Endodermal cell (in vitro differentiated cells): ENCODE measurements at regions not wholly inside any gene's neighbourhood (a gene's known extent, or its start where the extent isn't known, plus 50 kb on each side); places are given as distances from the start of the nearest gene placed in this dataset.

ENCODE experiments used
- DNase-seq: peaks from one replicate; pipeline ENCODE4 v3.0.0-alpha.2; 2017
- H3K27ac ChIP-seq: 2 replicates; pipeline ENCODE4 v1.5.1; 2013; ENCODE audit warnings: mild to moderate bottlenecking, low read depth, low read length, moderate library complexity
- H3K27me3 ChIP-seq: 2 replicates; pipeline ENCODE4 v1.6.1; 2013; ENCODE audit warnings: mild to moderate bottlenecking, low read length, moderate library complexity; ENCODE audit not compliant: insufficient read depth, control insufficient read depth, poor library complexity, severe bottlenecking
- H3K36me3 ChIP-seq: 2 replicates; pipeline ENCODE4 v1.7.0; 2013; ENCODE audit warnings: mild to moderate bottlenecking, low read length, moderate library complexity; ENCODE audit not compliant: control insufficient read depth, insufficient read depth
- H3K4me1 ChIP-seq: one replicate; pipeline ENCODE4 v1.7.0; 2013; ENCODE audit warnings: low read length; ENCODE audit not compliant: control insufficient read depth, insufficient read depth
- H3K4me3 ChIP-seq: 2 replicates; pipeline ENCODE4 v1.5.1; 2013; ENCODE audit warnings: mild to moderate bottlenecking, low read length, moderate library complexity
- H3K9ac ChIP-seq: 2 replicates; pipeline ENCODE4 v1.6.1; 2013; ENCODE audit warnings: mild to moderate bottlenecking, low read length, moderate library complexity; ENCODE audit not compliant: poor library complexity, severe bottlenecking; ENCODE audit errors: extremely low read depth
- H3K9me3 ChIP-seq: 2 replicates; pipeline ENCODE4 v1.6.1; 2013; ENCODE audit warnings: mild to moderate bottlenecking, low read length, moderate library complexity; ENCODE audit not compliant: control insufficient read depth
- H3K27ac Mint-ChIP-seq: 2 replicates; pipeline ENCODE4 v1.8.0; 2020; ENCODE audit warnings: mixed read lengths
- H3K27me3 Mint-ChIP-seq: 2 replicates; pipeline ENCODE4 v1.8.0; 2021; ENCODE audit warnings: mild to moderate bottlenecking, mixed read lengths; ENCODE audit not compliant: insufficient read depth
- H3K36me3 Mint-ChIP-seq: 2 replicates; pipeline ENCODE4 v1.8.0; 2020; ENCODE audit warnings: low read depth, mixed read lengths
- H3K4me1 Mint-ChIP-seq: 2 replicates; pipeline ENCODE4 v1.8.0; 2020; ENCODE audit warnings: mixed read lengths
- H3K4me3 Mint-ChIP-seq: 2 replicates; pipeline ENCODE4 v1.8.0; 2020; ENCODE audit warnings: mild to moderate bottlenecking, moderate library complexity, mixed read lengths
- H3K9me3 Mint-ChIP-seq: 2 replicates; pipeline ENCODE4 v1.8.0; 2020; ENCODE audit warnings: mild to moderate bottlenecking, mixed read lengths
- CTCF ChIP-seq: fragments of 200-600 bp; sonication (generic); conservative IDR thresholded peaks from 2 replicates; pipeline ENCODE4 v1.5.0; 2021; ENCODE audit warnings: antibody characterized with exemption, mild to moderate bottlenecking
- WGBS, 2 experiments: methylation state at CpG; one replicate each; pipeline versions ENCODE4 v1.1.5 to v1.1.7; 2013; ENCODE audit warnings: missing lambda C conversion rate in 2 of 2, mixed read lengths in 1 of 2; ENCODE audit not compliant: insufficient coverage in 1 of 2, insufficient read length in 1 of 2; 5-methylcytosine and 5-hydroxymethylcytosine counted together

GRCh38 chr4:60948008-60948407 lies 252.1 kb upstream of the ADGRL3 start:
- no peaks in the 10 kb centered on the region for H3K9me3 Mint-ChIP-seq
- no peak overlapping the region for H3K4me3 Mint-ChIP-seq
- no peak overlapping the region for H3K27ac ChIP-seq
- no peaks in the 10 kb centered on the region for H3K27me3 ChIP-seq
- H3K36me3 Mint-ChIP-seq: no peaks in the 10 kb centered on the region
- H3K36me3 ChIP-seq: no peaks in the 10 kb centered on the region
- H3K9ac ChIP-seq: no peak overlapping the region
- 100% methylated on average over 1 of the region's 1 CpG; no CpG with 5 or more reads in 1 of the 2 experiments for WGBS, 2 experiments
- no peak overlapping the region for H3K4me3 ChIP-seq
- no peaks in the 10 kb centered on the region for H3K9me3 ChIP-seq
- H3K27me3 Mint-ChIP-seq: no peaks in the 10 kb centered on the region
- DNase-seq: no peak
- no peak for TF ChIP-seq CTCF
- H3K4me1 Mint-ChIP-seq: peaks cover 14% of the 10 kb centered on the region
- no peaks in the 10 kb centered on the region for H3K4me1 ChIP-seq
- no peak overlapping the region for H3K27ac Mint-ChIP-seq

- no peak for DNase-seq
- no peak overlapping the region for H3K4me3 ChIP-seq
- H3K27ac ChIP-seq: no peak overlapping the region
- 83% methylated on average over 2 of the region's 2 CpGs; no CpG with 5 or more reads in 1 of the 2 experiments for WGBS, 2 experiments
- Mint-ChIP-seq H3K27me3 (no peaks in the 10 kb centered on the region), H3K4me3 (no peak overlapping the region), H3K4me1 (peaks cover 10% of the 10 kb centered on the region), H3K27ac (no peak overlapping the region), H3K36me3 (no peaks in the 10 kb centered on the region), H3K9me3 (no peaks in the 10 kb centered on the region)
- no peak overlapping the region for H3K9ac ChIP-seq
- TF ChIP-seq CTCF: no peak
- peaks cover 5% of the 10 kb centered on the region for H3K27me3 ChIP-seq
- peaks cover 4% of the 10 kb centered on the region for H3K4me1 ChIP-seq
- H3K9me3 ChIP-seq: no peaks in the 10 kb centered on the region
- no peaks in the 10 kb centered on the region for H3K36me3 ChIP-seq
Measured at GRCh38 chr4:60952921-60953320, 247.2 kb upstream of the ADGRL3 start.

- peaks cover 8% of the 10 kb centered on the region for H3K27me3 ChIP-seq
- peaks cover 4% of the 10 kb centered on the region for H3K4me1 ChIP-seq
- H3K4me3 Mint-ChIP-seq: no peak overlapping the region
- H3K9ac ChIP-seq: no peak overlapping the region
- TF ChIP-seq CTCF: no peak
- H3K4me3 ChIP-seq: no peak overlapping the region
- H3K27ac ChIP-seq: no peak overlapping the region
- H3K36me3 ChIP-seq: no peaks in the 10 kb centered on the region
- H3K27ac Mint-ChIP-seq: no peak overlapping the region
- 82 to 93% methylated on average over 2 to 4 of the region's 4 CpGs for WGBS, 2 experiments
- no peak for DNase-seq
- H3K36me3 Mint-ChIP-seq: no peaks in the 10 kb centered on the region
- H3K9me3 ChIP-seq: no peaks in the 10 kb centered on the region
- H3K27me3 Mint-ChIP-seq: no peaks in the 10 kb centered on the region
- H3K4me1 Mint-ChIP-seq: peaks cover 10% of the 10 kb centered on the region
- H3K9me3 Mint-ChIP-seq: no peaks in the 10 kb centered on the region
Measured at GRCh38 chr4:60953826-60954225, 246.3 kb upstream of the ADGRL3 start.
